Erythroblast (primary cell): ENCODE measurements at regions not wholly inside any gene's neighbourhood (a gene's known extent, or its start where the extent isn't known, plus 50 kb on each side); places are given as distances from the start of the nearest gene placed in this dataset.

Source experiments
- DNase-seq, 2 experiments: peaks; one replicate each; lab custom pipeline; 2025; lab: John Stamatoyannopoulos, UW
- GATA1 ChIP-seq: IDR thresholded peaks from 2 replicates; pipeline ENCODE4 v1.6.1; 2011; ENCODE audit warnings: low read depth, mild to moderate bottlenecking, control low read depth, low read length, moderate library complexity
- POLR2A ChIP-seq: IDR thresholded peaks from 2 replicates; pipeline ENCODE4 v1.6.1; 2011; ENCODE audit warnings: mild to moderate bottlenecking, low read length

GRCh38 chr2:128774320-128775216 is 455.9 kb upstream of the HS6ST1 start:
- DNase-seq: no peak
- TF ChIP-seq POLR2A: no peak
- TF ChIP-seq GATA1: no peak

DNA sequence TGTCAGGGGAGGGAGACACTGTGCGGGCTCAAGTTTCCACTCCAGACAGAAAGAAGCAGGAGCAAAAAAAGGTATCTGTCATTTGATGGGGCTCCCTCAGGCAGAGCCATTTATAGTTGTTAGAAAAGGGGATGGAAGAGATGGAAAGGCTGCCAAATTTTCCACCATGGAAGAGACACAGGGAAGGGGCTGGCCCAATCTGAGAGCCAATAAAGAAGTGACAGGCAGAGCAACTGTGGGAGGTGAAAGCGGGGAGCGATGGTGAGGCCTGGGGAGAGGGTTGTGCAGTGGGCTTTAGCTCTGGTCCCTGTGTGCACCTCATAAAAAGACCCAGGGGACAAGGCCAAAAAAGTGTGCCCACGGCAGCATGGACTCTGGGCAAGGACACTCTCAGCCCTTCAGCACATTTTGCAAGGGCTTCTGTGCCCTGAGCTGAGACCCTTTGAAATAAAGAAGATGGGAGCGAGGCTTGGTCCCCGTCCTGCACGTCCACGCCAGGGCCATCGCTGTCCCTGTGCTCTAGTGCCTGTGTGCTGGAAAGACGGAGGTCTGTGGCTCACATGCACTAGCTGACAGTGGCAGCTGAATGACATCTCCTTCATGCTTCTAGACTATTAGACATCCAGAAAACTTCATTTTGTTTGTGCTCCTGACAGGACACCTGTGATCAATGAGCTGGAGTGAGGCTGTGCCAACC is 456.7 kb upstream of the HS6ST1 start:
- no peak for DNase-seq
- no peak for TF ChIP-seq POLR2A

GRCh38 chr2:128775914-128776285 is 457.2 kb upstream of the HS6ST1 start:
- DNase-seq: no peak
- TF ChIP-seq POLR2A (no peak), GATA1 (no peak)

DNA sequence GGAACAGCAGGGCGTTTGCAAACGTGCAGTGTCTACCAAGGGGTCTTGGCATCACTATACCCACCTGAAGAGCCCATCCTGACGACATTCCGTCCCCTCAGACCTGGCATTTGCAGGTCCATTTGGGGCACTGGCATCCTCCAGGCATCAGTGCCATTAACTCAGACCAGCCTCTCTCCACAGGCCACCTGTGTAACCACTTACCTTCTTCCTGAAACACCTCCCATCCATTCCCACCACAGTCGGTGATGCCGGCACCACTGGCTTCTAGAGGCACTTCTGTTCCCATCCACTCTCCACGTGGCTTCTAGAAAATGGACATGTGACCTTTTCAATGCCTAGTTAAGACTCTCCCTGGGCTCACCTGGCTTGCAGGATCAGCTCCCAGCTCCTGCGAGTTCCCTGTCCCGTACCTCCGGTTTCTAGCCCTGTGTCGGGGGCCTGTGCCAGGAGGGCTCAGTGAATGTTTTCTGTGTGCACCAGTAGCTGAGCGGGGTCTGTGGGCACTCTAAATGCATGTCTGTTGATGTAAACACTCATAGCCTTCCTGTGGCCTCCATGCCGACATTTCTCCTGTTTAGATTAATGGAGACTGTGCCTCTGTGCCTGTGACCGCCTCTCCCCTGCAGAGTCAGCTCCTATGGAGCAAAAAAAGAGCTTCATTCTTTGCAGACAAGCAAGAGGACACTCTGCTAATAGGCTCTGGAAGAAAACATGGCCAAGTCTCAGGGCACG is 458.0 kb upstream of the HS6ST1 start:
- no peak for DNase-seq
- TF ChIP-seq POLR2A (no peak), GATA1 (no peak)

- DNase-seq: no peak
- TF ChIP-seq GATA1 (no peak), POLR2A (no peak)
Observed at GRCh38 chr2:128777196-128778035, 458.7 kb upstream of the HS6ST1 start.

DNA sequence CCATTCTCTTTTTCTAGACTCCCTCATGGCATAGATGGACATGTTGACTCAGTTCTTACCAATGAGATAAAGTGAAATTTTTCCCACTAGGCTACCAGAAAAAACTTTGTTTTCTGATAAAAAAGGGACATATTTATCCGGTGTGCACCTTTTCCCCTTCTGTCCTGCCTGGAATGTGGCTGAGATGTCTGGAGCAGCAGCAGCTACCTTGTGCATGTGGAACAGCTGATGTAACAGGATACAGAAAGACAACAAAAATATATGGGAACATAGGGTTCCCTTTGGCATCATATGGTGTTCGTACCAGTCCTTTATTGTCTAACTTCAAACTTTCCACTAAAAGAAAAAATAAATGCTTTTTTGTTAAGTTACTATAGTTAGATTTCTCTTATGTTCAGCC is 460.2 kb upstream of the HS6ST1 start:
- TF ChIP-seq GATA1: no peak
- TF ChIP-seq POLR2A: no peak

GRCh38 chr2:128779301-128780095 is 460.8 kb upstream of the HS6ST1 start:
- TF ChIP-seq POLR2A (no peak), GATA1 (no peak)
- no peak for DNase-seq

More for the DNA sequence above, 460.2 kb upstream of the HS6ST1 start:
- no peak for DNase-seq

GRCh38 chr2:128780434-128781080 is 461.9 kb upstream of the HS6ST1 start:
- TF ChIP-seq POLR2A (no peak), GATA1 (no peak)
- no peak for DNase-seq

DNA sequence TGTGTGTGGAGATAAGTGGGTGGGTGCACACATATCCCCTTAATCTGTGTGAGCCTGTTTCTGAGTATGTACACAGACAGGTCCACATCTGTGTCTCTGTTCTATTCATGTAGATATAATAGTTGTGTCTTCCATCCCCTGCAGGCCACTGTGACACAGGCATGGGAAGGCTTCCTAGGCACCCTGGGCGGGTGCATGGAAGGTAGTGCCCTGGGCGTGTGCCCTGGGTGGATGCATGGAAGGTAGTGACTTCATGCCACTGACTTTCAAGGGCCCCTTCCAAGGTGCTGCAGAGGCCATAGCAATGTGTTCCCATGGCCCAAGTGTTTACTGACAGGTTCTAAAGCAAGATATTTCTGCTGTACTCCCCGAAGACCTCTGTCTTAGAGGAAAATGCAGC is 462.5 kb upstream of the HS6ST1 start:
- TF ChIP-seq GATA1: no peak
- TF ChIP-seq POLR2A: no peak

DNA sequence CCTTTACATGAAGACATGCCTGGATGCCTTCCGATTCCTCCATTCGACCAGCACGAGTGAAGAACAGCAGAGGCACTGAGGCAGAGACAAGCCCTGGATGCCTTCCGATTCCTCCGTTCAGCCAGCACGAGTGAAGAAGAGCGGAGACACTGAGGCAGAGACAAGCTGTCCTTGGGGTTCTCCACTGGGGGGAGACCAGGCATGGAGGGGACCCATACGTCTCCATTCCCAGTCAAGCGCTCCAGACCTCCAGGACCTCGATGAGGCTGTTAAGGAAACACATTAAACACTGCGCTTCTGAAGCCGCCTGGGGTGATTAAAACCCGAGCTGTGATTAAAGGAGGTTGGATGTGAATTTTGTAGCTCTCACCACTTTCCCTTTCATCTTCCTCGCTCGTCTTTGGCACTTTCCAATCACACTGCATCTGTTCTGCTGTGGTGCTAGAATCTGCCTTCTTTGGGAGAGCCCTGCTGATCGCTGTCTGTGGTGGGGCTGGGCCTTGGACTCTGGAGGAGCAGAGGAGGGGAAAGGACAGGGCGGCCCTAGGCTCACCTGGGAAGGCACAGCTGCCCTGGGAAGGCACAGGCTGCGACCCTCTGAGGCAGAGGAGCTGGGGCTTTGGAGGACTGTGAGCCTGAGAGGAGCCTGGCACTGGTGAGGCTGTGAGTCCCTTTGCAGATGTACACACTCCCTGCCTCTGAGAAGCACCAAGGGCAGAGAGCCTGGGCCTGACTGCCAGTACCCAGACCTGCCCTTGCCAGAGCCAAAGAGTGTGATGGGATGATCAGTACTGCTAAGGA is 463.1 kb upstream of the HS6ST1 start:
- no peak for DNase-seq
- TF ChIP-seq POLR2A: no peak
- TF ChIP-seq GATA1: no peak

More for the DNA sequence above, 462.5 kb upstream of the HS6ST1 start:
- DNase-seq: no peak
